Stimulated activated CD4-positive, alpha-beta T cell treated with anti-CD3 and anti-CD28 coated beads, TNF-alpha, amount 100 ng/mL, for 48 hours (primary cell): ENCODE measurements at regions not wholly inside any gene's neighbourhood (a gene's known extent, or its start where the extent isn't known, plus 50 kb on each side); places are given as distances from the start of the nearest gene placed in this dataset.

Experiments
- DNase-seq, 3 donors: peaks; one replicate each; pipeline ENCODE4 v3.0.0-alpha.2; 2020; ENCODE audit warnings: low read depth in 3 of 3

DNA sequence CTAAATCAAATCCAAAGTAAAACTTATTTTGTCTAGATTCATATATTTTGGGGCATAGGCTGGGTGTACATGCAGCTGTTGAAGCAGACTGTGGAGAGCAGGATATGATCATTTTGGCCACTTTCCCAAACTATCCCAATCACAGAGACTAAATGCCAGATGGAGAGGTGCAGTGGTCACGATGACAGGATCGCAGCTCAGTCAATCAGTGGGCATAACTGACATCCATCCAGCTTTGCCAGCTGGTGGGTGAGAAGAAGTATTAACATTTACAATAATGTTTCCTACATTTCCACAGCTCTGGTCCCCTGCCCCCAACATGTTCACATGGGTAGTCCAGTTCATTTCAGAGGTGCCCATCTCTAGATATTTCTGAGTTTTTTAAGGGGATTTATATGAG is 255.5 kb upstream of the SESN3 start:
- DNase-seq: no peak

DNA sequence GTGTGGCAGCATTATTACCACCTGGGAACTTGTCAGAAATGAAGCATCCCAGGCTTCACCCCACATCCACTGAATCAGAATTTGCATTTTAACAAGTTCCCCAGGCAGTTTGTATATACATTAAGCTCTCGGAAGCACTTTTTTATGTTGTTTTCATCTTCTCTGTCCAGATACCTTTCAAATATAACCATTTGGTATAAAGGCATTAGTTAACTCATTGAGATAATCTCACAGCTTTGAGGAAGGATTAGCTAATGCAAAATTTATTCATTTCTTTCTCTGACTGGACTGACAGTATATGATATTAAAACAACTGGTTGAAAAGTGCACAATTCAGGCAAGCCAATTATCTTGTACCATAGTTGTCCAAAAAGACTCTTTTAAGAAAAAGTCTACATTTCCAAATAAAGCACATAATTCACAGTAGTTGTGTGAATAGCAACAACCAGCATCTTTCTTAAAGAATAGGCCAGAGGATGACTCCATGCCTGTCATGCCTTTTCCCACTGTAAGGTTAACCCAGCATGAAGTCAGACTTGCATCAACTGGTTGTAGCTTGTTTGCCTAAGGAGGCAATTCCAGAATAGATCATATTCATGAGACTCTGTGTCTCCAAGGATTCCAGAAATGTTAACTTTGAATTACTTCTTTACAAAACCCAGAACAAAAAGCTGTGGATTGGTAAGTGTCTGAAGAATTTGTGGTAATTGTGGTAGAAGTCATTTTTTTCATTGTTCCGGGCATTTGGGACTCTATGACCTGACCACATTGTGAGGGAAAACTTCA is 254.3 kb upstream of the SESN3 start:
- DNase-seq: no peak

- DNase-seq: no peak
Measured at GRCh38 chr11:95483339-95483738, 252.3 kb upstream of the SESN3 start.

GRCh38 chr11:95478003-95478402 is 247.0 kb upstream of the SESN3 start:
- DNase-seq: no peak

GRCh38 chr11:95469258-95469657 is 238.3 kb upstream of the SESN3 start:
- no peak for DNase-seq

DNA sequence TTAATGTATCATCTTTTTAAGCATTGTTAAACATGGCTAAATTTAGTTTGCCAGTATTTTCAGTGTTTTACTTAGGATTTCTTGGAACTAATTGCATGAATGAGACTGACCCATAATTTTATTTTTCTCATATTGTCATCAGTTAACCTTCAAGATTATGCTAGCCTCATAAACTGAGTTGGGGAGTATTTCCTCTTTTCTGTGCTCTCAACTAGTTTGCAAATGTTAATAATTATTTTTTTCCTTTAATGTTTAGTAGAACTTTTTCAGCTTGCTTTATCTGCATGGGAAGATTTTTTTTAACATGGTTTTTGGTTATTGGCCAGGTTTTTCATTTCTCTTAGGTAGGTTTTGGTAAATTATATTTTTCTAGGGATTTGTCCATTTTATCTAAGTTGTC is 235.4 kb upstream of the SESN3 start:
- no peak for DNase-seq

GRCh38 chr11:95465887-95466286 is 234.9 kb upstream of the SESN3 start:
- no peak for DNase-seq

- no peak for DNase-seq
Measured at GRCh38 chr11:95461858-95462257, 230.9 kb upstream of the SESN3 start.

DNA sequence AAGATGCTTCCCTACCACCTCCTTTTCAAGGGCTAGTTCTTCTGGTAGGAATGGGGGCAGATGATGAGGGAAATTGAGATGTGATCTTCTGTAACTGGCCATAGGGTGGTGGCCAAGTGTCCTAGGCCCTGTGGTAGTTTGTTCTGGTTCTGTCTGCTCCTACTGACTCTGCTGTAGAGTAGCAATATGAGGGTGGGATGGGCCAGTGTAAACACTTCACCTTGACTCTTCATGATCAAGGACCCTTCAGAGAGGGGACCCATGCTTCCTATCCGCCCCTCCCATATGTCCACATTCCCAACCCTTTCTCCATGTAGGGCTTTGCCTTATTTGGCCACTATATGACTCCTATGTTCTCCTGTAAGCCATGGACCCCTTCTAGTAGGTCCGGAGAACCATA is 230.3 kb upstream of the SESN3 start:
- DNase-seq: no peak

DNA sequence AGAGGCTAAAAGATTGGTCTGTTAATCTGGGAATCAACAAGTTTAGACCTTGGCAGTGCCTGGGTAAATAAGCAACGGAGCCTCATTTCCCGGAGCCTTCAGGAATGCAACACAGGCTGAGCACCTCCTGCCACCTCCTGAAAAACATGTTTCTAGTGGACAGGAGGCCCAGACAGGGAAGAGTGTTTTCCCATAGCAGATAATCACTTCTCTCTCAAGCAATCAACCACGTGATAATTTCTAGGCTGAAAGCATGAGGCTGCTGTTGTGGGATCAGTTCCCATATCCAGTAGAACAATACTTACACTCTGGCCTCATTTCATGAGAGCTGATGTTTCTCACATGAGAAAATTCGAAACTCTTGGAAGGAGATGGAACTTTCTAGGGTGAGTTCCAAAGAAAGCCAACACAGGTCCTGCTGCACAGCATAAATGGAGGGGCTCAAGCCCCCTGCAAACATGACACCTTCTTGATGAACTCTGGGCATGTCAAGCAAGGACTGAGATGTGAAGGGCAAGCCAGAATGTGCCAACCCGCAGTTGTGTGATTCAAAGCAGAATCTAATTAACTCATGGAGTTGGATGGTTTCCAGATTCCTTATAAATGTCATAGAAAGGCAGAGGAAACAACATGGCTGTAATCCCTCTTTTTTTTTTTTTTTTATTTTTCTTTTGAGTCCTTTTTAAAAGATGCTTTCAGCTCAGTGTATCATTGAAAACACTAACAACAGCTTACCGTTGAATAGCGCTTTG is 228.5 kb upstream of the SESN3 start:
- no peak for DNase-seq

GRCh38 chr11:95456714-95457491 is 225.9 kb upstream of the SESN3 start:
- DNase-seq: no peak

- DNase-seq: no peak
Measured at GRCh38 chr11:95455228-95455970, 224.4 kb upstream of the SESN3 start.

GRCh38 chr11:95453616-95454171 is 222.7 kb upstream of the SESN3 start:
- DNase-seq: no peak

DNA sequence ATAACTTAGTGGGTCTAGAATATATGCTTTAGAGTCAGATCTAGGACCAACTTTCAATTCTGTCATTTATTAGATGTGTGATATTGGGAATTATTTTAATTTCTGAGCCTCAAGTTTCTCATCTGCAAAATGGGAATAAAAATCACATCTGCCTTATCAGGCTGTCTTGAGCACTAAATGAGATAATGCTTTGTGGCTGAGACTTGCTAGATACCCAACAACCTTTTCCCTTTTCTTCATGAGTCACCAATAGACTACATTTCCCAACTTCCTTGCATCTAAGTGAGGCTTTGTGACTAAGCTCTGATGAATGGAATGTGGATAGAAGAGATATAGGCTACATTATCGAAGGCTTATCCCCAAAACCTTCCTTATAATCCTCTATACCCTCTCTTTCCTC is 220.7 kb upstream of the SESN3 start:
- no peak for DNase-seq

- DNase-seq: no peak
Measured at GRCh38 chr11:95451261-95451660, 220.3 kb upstream of the SESN3 start.

DNA sequence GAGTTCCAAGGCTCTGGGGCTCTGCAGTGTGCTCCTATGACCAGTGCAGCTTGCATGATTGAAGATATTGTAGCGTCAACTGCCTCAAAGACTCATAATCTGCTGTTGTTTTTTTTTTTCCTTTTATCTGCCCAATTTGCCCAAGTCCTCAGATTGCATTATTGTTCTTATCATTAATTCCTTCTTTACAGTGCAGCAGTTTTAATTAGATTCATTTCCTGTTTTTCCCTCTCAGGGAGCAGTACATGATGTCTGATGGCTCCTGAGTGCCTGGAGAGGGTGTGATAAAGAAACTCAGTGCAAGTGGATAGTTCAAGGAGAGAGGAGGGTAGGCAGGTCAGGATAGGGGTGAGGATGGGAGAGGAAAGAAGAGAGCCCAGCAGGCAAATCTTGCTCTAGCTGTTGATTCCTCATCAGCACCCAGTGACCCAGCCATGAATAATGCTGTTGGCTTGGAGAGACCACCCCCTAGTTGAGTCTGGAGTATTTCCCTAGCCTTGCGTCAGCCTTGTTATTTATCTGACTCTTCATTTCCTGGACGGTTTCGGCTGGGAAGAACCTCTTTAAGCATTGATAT is 219.6 kb upstream of the SESN3 start:
- DNase-seq: no peak

DNA sequence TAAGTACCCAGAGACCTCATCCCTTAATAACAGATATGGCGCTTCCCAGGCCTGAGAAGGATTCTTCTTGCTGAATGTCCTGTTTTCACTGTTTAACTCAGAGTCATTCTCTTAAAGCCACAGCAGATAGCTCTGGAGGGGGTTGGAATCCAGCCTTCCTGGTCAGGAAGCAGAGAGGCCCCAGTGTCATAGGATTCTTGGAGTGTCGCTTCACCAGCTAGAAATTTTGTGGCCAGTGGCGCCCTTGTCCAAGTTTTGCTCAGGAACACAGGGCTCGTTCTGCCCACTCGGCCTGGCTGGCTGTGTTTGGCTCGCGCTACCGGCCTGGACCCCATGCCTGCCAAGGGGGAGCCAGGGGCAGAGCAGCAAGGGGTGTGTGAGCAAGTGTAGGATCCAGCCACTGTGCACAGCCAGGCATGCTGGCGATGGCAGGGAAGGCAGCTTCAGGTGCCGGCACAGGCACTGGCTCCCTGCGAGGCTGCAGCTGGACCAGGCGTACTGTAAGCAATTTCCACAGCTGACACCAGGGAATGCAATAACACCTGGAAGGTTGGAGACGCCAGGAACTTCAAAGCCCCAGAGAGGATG is 214.8 kb upstream of the SESN3 start:
- no peak for DNase-seq

GRCh38 chr11:95444309-95445241 is 213.6 kb upstream of the SESN3 start:
- no peak for DNase-seq

DNA sequence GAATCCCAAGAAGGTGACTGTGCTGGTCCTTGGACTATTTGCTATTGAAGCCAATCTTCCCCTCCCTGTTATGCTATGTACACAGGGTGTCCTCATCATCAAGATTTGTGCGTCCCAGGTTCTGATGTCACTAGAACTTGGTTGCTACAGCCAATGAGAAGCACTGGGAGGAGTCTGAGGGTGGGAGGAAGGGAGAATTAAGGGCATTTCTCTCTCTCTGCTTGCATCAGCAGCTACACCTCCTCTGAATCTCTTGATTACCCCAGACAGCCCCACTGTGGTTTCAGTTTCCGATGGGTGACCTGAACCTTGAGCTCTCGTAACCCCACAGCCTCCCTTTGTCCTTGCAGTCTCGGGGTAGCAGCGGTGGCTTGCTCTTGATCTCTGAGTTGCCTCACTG is 212.4 kb upstream of the SESN3 start:
- DNase-seq: peak in 1 of 3 donors; percentile 18
